Ammon's horn (tissue), 1 donor: ENCODE measurements at regions not wholly inside any gene's neighbourhood (a gene's known extent, or its start where the extent isn't known, plus 50 kb on each side); places are given as distances from the start of the nearest gene placed in this dataset.
"Not testable (repeated sequence)": the region's sequence is repeated elsewhere in the genome, so short reads cannot be mapped to it uniquely, and the experiment has no call there.

Experiments used
- DNase-seq: peaks from one replicate; pipeline ENCODE4 v3.0.0-alpha.2; 2016; ENCODE audit warnings: low spot score

DNA sequence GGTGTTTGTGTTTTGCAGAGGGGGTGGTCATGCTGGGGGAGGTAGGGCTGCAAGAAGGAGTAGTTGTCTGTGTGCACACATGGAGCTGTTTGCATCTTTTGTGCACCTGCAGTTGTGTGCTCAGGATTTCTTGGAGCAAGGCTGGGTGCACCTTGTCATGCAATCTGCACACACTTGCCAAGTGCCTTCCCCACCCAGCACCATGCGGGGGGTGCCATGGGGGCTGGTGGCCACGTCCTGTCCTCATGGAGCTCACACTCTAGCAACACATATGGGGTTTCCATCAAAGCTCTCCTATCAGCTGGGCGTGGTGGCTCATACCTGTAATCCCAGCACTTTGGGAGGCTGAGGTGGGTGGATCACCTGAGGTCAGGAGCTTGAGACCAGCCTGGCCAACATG lies 111.6 kb downstream of the CRLF3 start:
- not testable (repeated sequence) for DNase-seq

DNA sequence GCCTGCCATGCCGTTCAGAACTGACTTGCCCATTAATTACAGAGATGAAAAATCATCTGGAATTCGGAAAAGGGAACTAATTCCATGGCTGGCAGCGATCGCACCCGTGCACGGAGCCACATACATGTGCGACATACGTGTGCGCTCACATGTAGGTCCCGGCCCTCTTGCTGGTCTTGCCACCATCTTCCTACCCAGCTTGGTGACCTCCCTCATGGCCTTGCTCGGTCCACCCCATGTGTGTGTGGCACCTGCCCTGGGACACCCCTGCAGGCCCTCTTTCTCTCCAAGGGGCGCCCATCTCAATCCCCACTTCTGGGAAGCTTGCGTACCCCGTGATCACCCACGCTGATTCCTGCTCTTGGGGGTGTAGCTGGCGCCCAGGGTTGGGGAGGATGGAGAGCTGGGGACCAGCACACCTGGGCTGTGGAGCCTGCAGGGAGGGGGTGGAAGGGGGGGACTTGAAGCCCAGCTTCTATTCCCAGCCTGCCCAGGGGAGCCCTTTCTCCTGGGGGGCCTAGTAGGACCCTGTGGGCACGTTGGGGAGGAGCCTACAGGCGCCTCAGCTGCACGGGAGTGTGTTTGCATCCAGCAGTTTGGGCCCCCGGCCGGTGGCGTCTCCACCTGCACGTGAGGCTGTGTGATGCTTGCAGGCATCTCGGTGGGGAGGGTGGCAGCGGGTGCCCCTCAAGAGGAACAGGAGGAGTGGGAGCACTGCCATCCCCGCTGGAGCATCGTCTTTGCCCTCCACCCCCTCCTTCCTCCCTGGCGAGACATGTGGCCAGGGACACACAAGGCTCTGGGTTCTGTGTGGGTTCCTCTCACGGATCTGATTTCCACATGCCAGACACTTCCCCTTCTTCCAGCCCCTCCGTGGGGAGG lies 112.6 kb downstream of the CRLF3 start:
- peak; percentile 39 for DNase-seq

DNA sequence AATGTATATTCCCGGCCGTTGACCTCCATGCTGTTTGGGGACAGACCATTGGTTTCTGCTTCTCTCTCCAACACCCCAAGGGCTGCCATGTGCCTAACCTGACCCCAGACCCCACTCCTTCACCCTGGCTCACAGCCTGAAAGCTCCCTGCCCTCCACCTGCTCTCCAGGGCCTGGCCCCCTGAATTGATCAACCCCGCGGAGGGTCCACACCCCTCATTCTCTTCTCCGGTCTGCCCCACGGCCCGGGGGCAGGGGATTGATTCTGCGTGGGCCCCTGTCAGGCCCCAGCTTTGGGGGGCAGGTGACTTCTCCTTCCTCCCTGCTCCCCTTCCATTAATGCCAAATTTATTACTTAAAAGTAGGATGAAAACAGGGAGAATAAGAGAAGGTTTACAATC lies 113.3 kb downstream of the CRLF3 start:
- DNase-seq = not testable (repeated sequence)

DNA sequence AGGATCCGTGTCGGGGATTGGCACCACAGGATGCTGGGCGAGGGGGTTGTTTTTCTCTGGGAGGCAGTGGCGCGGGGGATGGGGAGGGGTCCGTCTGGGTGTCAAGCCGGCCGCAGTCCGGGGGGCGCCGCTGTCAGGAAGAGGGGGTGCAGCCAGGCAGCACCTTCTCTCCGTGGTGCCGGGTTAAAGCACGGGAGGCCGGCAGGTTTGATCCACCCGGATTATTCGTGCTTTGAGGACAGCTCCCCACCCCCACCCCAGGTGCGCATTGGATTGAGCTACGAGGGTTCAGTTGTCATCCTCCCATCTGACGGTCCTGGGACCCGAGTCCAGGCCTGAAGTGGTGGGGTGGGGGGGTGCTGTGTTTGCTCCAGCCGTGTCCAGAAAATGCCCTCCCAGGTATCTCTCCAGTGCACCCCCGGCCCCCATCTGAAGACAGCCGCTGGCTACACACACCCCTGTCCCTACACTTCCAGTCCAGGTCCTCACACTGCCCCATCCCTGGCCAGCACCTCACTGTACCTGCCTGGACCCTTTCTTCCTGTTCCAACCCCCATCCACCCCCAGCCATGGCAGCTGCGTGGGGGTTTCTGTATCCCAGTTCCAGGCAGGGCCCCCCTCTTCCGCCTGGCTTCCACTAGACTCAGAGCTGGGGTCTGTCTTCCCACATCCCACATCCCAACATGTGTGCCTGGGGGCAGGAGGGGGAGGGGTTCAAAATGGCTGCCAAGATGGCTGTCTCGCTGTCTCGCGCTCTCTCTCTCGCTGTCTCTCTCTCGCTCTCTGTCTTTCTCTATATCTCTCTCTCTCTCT lies 114.0 kb downstream of the CRLF3 start:
- not testable (repeated sequence) for DNase-seq

DNA sequence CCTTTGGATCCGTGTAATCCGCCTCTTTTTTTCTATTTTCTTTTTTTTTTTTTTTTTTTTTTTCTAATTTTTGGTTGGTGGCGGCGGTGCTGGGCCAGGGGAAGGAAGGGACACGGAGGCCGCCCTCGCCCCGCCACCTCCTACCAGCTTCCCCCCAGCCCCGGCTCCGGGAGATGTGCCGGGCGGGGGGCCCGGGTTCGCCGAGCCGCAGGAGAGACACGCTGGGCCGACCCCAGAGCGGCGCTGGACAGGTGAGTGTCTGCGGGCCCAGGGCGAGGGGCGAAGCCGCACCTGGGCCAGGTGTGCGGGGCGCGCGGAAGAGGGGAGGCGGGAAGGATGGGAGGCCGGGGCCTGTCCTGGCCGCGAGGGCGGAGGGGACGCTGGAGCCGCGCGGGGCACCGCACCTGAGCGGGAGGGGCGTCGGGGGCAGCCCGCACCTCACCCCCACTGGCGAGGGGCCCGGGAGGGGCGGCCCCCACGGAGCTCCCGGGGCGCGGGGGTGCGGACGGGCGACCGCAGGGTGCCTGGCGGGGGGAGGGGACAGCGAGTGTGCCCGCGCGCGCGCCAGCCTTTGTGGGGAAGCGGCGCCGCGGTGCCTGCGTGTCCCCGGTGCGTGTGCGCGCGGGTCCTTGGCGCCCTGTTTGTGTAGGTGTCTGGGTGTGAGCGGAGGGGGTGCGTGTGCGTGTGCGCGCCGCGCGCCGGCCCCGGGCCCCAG lies 114.8 kb downstream of the CRLF3 start:
- DNase-seq = peak; percentile 72

DNA sequence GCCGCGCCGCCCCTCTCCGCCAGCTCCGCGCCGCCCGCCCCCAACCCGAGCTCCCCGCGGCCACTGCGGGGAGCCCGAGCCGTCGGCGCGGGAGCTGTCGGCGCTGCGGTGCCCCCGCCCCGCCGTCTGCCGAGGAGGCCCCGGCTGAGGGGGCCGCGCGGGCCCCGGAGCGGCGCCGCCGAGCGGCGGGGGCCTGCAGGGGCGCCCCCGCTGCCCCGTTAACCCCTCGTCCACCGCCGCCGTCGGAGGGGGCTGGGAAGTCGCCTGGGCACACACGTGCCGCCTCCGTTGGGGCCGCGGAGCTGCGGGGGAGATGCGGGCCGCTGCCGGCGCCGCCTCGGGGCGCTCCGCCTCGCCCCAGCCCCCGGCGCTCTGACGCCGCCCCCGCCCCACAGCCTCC lies 115.4 kb downstream of the CRLF3 start:
- DNase-seq = not testable (repeated sequence)

DNA sequence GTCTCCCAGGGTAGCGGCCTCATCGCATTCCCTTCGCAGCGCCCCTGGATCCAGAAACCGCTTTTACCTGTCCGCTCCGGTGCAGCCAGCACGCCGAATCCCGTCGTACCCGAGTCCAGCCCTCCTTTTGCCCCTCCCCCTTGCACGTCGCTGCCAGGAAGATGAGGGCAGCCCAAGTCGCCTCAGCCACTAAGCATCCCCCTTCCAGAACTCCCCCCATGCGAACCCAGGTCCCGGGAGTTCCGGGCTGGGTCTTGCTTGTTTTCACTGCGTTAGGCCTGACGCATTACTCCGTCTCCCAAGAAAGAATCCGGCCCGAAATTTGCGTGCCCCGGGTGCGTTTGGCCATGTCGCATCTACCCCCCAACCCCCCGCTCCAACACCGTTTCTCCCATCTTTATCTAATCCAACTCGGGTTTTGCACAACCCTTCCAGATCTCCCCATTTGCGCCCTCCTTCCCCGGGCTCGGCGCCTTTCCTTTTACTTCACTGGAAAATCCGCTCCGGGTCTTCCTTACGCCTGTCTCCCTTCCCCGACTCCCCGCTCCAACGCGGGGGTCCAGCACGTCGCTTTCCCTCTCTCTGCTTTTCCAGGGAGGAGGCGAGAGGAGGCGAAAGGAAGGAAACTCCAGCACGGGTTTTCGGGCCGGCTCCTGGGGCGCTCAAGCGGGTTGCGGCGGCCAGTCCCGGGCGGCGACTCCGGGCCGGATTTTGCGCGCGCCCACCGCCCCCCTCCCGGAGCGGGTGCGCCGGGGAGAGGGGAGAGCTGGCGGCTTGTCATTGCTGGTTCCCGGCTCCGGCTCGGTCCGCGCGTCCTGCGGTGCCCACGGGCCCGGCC lies 116.0 kb downstream of the CRLF3 start:
- peak; percentile 89 for DNase-seq

DNA sequence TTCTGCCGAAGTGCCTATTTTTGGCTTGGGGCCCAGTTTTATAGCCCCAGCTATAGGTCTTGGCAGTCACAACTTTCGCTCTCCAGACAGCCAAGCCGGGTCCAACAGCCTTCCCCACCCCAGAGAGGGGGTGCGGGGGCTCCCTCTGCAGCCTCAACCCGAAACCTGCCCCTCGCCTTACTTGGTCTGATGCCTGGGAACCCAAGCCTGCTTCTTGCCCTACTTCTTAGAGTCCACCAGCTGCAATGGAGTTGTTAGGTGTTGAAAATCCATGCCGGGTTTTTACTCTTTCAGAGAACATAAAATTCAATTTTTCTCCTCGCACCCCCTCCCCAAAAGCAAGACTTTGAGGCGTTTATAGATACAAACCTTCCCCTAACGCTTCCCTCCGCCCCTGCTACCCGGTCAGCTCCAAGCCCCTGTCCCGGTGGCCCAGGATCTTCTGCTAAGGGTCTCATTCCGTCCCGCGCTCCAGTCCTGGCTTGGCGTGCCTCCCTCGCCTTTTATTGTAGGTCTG lies 116.7 kb downstream of the CRLF3 start:
- DNase-seq = not testable (repeated sequence)

DNA sequence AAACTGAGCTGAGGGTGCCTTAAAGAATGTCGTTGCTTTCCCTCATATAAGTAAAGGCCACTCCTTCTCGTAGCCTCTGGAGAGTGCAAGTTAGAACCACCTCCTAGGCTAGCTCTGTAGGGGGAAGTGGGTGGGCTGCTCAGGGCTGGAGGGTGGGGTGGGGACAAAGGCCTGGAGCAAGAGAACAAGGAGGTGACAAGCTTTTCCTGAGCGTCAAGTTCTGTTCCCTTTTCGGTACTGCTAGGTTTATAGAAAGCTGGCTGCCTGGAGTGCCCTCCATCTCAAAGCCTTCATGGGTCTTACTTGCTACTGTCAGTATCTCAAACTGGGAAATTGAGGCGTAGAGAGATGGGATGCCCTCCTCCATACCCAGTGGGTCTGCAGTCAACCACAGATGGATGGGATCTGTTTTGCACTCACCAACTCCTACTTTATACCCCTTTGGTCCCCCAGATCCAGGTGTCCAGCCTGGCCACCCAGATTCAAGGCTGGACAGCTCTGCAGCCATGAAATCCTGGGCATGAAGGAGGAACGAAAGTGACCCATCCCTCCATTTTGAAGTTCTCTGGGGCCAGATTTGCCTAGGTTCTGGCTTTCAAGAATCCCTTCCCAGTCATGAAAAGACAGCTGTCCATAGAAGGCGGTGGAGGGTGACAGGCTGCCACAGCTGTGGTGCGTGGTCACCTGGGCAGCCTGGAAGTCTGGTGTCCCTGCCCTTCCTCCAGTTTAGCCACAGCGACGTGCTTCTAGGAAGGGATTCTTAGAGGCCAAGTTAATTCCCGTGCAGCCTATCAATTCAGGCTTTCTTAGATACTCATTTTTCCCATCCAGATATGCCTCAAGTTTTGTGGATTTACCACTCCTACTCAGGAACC lies 117.8 kb downstream of the CRLF3 start:
- not testable (repeated sequence) for DNase-seq

DNA sequence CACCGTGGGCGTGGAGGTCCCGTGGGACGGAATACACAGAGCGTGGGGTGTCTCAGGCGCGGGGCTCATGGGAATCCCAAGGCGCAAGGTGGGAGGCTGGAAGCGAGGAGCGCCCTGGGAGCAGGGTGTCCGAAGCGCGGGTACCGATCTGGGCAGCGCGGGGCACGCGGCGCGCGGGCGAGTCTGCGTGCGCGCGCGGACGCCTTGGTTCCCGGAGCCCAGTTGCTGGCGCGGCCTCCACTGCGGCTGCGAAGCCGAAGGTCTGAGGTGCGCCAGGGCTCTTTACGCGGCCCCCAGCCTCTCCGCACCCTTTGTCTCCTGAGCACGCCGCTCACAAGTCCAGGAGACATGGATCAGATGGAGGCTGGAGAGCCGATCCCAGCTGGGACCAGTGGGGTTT lies 118.5 kb downstream of the CRLF3 start:
- DNase-seq = not testable (repeated sequence)

DNA sequence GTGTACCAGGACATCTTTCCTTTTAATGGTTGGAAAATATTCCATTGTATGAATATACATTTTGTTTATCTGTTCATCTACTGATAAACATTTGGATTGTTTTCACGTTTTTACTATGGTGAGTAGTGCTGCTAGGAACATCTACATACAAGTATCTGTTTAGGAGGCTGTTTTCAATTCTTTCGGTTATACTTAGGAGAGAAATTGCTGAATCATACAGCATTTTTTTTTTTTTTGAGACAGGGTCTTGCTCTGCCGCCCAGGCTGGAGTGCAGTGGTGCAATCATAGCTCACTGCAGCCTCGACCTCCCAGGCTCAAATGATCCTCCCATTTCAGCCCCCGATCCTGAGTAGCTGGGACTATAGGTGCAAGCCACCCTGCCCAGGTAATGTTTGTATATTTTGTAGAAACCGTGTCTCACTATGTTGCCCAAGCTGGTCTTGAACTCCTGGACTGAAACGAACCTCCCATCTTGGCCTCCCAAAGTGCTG lies 122.9 kb downstream of the CRLF3 start:
- DNase-seq = no peak

DNA sequence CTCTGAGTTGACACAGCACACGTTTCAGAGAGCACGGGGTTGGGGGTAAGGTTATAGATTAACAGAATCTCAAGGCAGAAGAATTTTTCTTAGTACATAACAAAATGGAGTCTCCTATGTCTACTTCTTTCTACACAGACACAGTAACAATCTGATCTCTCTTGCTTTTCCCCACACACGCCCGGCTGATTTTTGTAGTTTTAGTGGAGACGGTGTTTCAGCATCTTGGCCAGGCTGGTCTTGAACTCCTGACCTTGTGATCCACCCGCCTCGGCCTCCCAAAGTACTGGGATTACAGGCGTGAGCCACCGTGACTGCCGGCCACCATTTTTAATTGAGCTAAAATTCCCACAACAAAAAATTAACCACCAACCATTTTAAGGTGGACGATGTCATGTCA lies 123.7 kb downstream of the CRLF3 start:
- not testable (repeated sequence) for DNase-seq

DNA sequence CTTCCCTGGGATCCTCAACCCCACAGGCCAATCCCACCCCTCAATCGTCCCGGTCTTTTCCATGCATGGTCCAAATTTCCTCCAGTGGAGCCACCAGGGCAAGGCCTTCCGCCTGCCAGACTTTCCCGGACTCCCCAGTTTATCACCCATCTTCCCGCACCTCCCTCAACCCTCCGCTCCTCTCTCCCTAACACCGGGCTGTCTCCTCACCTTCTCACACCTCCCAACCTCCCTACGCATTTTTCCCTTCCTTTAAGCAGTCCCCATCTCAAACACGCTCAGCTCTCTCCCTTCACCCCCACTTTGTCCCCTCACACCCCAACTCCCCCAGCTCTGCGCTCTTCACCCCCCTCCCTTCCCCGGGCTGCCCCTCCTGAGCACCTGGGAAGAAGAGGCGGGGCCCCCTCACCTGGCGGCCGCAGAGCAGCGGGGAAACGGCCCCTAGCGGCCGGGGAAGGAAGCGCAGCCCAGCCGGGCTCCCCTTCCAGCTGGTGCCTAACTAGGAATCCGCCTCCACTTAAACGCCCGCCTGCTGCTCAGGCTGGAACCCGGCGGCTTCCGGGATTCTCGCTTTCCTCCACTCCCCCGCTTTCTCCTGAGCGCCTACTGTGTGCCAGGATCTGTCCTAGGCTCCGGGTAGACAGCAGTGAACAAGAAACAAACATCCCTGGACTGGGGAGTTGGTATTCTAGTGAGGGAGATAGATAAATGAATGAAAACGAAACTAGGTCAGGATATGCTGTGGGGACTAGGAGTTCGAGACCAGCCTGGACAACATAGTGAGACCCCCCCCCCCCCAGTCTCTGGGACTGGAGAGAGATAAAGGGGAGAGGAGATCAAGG lies 126.7 kb downstream of the CRLF3 start:
- not testable (repeated sequence) for DNase-seq

DNA sequence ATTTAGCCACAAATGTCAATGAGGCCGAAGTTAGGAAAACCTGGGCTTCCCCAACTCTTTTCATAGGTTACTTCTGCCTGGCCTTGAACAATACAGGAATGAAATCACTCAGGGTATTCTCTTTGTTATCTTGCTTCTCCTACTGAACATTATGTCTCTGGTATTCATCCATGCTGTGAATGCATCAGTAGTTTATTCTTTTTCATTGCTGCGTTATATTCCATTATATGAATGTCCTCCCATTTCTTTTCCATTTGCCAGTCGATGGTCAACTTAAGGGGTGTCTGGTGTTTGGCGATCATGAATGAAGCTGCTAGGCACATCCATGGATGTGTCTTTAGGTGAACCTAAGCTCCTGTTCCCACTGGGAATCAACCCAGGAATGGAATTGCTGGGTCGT lies 128.3 kb downstream of the CRLF3 start:
- no peak for DNase-seq

DNA sequence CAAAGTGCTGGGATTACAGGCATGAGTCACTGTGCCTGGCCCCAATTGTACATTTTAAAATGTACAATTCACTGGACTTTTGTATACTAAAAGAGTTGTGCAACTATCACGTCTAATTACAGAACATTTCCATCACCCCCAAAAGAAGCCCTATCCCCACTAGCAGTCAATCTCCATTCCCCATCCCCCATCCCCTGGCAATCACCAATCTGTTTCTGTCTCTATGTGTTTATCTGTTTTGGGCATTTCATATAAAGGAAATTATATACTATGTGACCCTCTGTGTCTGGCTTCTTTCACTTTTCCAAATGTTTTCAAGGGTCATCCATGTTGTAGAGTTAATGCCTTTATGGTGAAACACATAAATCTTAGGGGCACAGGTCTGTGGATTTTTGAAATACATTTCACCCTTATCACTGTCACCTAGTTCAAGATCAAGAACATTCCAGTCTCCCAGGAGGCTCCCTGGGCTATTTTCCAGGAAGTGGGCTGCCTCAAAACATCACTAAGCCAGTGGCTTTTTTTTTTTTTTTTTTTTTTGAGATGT lies 129.2 kb downstream of the CRLF3 start:
- DNase-seq = not testable (repeated sequence)

DNA sequence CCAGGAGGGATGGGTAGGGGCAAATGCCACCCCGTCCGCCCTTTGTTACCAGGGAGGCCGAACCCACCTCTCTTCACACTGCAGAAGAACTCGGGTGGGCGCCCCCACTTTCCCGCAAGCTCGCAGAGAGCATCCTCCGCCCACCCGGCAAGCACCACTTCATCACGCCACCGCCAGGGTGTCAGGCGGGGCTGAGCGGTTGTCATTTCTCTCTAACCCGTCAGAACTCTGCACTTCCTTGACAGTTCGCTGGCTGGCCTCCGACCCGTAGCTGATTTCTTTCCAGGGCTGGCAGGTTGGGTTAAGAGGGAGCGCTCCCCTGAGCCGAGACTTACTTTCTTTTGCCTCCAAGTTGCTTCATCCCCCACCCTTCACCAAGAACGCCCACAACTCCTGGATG lies 130.7 kb downstream of the CRLF3 start:
- DNase-seq = not testable (repeated sequence)

DNA sequence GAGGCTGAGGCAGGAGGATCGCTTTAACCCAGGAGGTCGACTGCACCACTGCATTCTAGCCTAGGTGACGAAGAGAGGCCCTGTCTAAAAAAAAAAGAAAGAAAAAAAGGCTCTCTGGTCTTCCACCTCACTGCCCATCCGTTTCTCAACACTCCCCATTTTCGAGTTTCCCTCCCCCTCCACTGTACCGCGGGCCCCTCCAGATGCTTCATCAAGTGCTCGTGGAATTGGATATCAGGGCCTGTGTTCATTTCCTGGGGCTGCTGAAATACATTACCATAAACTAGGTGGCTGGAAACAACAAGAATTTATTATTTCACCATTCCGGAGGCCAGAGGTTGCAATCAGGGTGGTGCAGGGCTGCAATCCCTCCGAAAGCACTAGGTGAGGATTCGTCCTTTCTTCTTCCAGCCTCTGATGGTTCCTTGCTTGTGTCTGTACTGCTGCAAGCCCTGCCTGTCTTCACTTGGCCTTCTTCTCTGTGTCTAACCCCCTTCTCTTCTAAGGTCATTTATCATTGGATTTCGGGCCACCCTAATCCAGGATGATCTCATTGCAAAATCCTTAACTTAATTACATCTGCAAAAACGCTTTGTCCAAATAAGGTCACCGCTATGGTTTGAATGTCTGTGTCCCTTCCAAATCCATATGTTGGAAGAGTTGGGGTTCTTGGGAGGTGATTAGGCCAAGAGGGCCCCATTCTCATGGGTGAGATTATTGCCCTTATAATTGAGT lies 135.1 kb downstream of the CRLF3 start:
- not testable (repeated sequence) for DNase-seq
